ENCODE measurements at regions not wholly inside any gene's neighbourhood (a gene's known extent, or its start where the extent isn't known, plus 50 kb on each side); places are given as distances from the start of the nearest gene placed in this dataset.
"Not testable (repeated sequence)": the region's sequence is repeated elsewhere in the genome, so short reads cannot be mapped to it uniquely, and the experiment has no call there.

DNA sequence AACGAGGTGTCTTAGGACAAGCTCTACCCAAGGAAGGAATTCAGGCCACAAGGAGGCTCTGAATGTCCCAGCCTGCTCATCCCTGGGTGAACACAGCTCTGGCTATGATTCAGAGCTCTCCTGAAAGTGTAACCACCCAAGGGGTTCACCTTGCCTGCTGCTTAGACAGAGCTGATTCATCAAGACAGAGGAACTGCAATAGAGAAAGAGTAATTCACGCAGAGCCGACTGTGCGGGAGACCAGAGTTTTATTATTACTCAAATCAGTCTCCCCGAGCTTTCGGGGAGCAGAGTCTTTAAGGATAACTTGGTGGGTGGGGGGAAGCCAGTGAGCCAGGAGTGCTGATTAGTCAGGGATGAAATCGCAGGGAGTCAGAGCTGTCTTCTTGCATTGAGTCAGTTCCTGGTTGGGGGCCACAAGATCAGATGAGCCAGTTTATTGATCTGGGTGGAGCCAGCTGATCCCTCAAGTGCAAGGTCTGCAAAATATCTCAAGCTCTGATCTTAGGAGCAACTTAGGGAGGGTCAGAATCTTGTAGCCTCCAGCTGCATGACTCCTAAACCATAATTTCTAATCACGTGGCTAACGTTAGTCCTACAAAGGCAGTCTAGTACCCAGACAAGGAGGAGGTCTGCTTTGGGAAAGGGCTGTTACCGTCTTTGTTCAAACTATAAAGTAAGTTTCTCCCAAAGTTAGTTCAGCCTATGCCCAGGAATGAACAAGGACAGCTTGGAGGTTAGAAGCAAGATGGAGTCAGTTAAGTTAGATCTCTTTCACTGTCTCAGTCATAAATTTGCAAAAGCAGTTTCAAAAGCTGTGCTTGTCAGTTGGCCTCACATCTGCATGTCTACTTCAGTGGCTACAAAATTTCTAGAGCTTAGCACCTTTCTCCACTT, 123.4 kb upstream of the DAPK1 start:
- peaks cover 74% of the 10 kb centered on the region for H3K4me1 ChIP-seq (replicated peaks)
- not testable (repeated sequence) for H3K27me3 ChIP-seq (replicated peaks); H3K9me3 ChIP-seq (replicated peaks); H3K4me3 ChIP-seq; H3K36me3 ChIP-seq
- DNase-seq (ENCODE audit: low read depth in 1 of 2, low spot score in 2 of 2): peak; percentile 75 to 83
- peak overlapping the region; percentile 93 for H3K27ac ChIP-seq

DNA sequence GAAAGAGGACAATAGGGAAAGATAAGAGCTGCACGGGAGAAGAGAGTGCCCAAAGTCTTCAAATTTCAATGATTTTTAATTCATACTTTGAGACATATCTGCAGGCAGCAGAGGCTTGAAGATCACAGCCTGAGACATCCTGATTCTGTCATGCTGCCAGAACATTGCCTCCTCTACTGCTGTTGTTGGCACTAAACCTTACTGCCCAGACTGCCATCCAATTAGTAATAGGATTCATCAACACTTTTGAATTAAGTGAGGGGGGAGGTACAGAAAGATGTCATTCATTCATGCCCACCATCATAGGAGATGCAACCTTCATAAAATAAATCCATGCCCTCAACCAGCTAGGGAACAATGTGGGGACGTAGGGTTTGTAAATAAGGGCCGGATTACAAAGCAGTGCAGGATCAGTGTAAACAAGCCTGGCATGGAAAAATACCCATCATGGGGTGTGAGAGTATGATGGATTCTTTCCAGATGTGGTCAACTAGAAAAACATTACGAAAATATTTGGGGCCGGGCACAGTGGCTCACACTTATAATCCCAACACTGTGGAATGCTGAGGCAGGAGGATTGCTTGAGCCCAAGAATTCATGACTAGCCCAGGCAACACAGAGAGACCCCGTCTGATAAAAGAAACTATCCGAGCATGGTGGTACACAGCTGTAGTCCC, 122.1 kb upstream of the DAPK1 start:
- peak; percentile 88 to 95 for DNase-seq (ENCODE audit: low read depth in 1 of 2, low spot score in 2 of 2)
- Histone ChIP-seq H3K9me3 (replicated peaks) (peaks cover 7% of the 10 kb centered on the region; the same call in 1 of the 2 replicates), H3K36me3 (no peaks in the 10 kb centered on the region), H3K4me1 (replicated peaks) (peaks cover 65% of the 10 kb centered on the region), H3K4me3 (no peak overlapping the region), H3K27me3 (replicated peaks) (no peaks in the 10 kb centered on the region), H3K27ac (peak overlapping the region; percentile 93)

DNA sequence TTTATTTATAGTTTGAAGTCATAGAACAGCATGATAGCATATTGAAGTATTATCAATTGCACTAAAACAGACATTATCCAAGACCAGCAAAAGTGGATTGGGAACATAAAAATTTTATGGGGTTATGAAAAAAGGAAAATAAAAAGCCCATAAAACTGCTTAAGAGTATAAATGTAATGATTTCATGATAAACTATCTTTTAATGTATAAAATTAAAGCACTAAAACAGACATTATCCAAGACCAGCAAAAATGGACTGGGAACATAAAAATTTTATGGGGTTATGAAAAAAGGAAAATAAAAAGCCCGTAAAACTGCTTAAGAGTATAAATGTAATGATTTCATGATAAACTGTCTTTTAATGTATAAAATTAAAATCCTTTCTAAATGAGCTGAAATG, 119.0 kb upstream of the DAPK1 start:
- peaks cover 61% of the 10 kb centered on the region for H3K4me1 ChIP-seq (replicated peaks)
- no peak overlapping the region for H3K27ac ChIP-seq
- no peak for DNase-seq (ENCODE audit: low read depth in 1 of 2, low spot score in 2 of 2)
- H3K9me3 ChIP-seq (replicated peaks): peaks cover 7% of the 10 kb centered on the region; the same call in 1 of the 2 replicates
- H3K4me3 ChIP-seq: no peak overlapping the region
- H3K27me3 ChIP-seq (replicated peaks): no peaks in the 10 kb centered on the region
- no peaks in the 10 kb centered on the region for H3K36me3 ChIP-seq

DNA sequence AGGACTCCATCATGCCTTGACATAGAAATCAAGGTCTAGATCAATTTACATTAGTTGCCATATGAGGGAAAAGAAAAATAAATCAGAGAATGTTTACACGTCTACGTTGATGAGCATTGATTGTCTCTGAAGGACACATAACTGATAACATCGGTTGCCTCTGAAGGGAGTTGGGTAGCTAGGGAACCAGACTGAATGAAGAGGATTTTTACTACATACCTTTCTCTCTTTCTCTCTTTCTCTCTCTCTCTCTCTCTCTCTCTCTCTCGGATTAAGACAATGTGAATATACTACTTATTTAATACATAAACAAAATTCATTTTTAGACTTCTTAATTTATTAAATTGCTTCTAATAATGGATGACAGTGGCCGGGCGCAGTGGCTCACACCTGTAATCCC, 118.4 kb upstream of the DAPK1 start:
- no peak for DNase-seq (ENCODE audit: low read depth in 1 of 2, low spot score in 2 of 2)
- no peak overlapping the region for H3K4me3 ChIP-seq
- H3K27me3 ChIP-seq (replicated peaks): no peaks in the 10 kb centered on the region
- peaks cover 61% of the 10 kb centered on the region for H3K4me1 ChIP-seq (replicated peaks)
- H3K36me3 ChIP-seq: no peaks in the 10 kb centered on the region
- peaks cover 7% of the 10 kb centered on the region; the same call in 1 of the 2 replicates for H3K9me3 ChIP-seq (replicated peaks)
- no peak overlapping the region for H3K27ac ChIP-seq

DNA sequence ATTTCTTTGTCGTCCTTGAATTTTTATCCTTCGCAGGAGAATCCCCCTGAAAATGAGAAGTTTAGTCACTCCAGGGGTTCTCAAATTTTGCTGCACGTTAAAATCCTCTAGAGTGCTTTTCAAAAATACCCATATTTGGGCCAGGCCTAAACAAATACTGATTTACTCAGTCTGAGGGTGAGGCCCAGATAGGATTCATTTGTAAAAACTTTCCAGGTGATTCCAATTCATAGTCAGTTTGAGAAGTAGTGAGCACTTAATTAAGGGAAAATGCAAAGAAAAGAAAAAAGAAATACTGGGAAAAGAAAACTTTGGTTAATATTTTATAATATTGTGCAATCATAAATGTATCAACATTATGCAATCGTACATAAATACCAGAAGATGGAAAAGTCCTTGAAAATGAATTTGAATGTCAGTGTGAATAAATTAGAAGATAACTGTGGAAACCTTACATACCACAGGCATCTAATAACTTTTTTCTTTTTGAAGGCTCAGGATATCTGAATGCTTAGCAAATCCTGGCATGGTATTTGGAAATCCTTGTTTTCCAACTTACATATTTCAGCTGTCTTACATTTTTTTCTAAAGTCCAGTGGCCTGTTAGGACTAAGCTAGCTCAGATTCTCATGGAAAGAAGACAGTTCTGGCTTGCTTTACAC, 116.5 kb upstream of the DAPK1 start:
- 0 out of 2 replicates have a peak, but pooled peaks cover 2% of the 10 kb centered on the region for H3K9me3 ChIP-seq (replicated peaks)
- H3K4me1 ChIP-seq (replicated peaks): peaks cover 53% of the 10 kb centered on the region
- H3K27me3 ChIP-seq (replicated peaks): no peaks in the 10 kb centered on the region
- peak overlapping the region; percentile 71 for H3K27ac ChIP-seq
- H3K36me3 ChIP-seq: no peaks in the 10 kb centered on the region
- no peak overlapping the region for H3K4me3 ChIP-seq
- DNase-seq (ENCODE audit: low read depth in 1 of 2, low spot score in 2 of 2): no peak

DNA sequence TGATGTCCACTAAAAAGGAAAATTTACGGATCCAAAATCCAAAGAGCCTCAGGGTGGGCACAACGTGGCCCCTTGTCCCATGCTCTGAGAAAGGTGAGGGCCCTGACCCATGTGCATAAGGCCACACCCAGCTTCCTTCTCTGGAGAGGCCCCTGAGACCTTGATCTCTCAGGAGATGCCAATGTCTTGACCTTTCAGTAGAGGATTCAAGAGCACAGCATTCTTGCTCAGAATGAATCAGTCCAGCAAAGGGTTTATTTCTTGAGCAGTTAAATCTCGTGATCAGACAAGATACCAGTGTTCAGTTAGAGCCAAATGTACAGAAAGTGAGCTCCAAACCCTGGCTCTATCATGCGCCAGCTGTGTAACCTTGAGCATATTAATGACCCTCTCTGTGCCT, 115.9 kb upstream of the DAPK1 start:
- no peak for DNase-seq (ENCODE audit: low read depth in 1 of 2, low spot score in 2 of 2)
- Histone ChIP-seq H3K4me3 (no peak overlapping the region), H3K27ac (peak overlapping the region; percentile 71), H3K9me3 (replicated peaks) (no peaks in the 10 kb centered on the region), H3K36me3 (no peaks in the 10 kb centered on the region), H3K27me3 (replicated peaks) (no peaks in the 10 kb centered on the region), H3K4me1 (replicated peaks) (peaks cover 53% of the 10 kb centered on the region)

DNA sequence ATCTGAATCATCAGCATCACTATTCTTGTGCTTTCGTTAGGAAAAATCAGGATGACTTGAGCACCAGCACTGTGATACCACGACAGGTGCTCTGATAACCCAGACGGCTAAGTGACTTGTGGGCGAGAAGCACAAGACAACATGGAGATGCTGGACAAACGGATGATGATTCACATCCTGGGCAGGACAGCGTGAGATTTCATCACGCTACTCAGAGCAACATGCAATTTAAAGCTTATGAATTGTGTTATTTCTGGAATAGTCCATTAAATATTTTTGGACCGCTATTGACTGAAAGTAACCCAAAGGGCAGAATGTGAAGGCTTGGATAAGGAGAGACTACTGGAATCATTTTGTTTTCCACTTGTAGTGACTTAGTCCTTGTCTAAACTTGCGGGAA, 114.8 kb upstream of the DAPK1 start:
- no peak for DNase-seq (ENCODE audit: low read depth in 1 of 2, low spot score in 2 of 2)
- no peaks in the 10 kb centered on the region for H3K9me3 ChIP-seq (replicated peaks)
- peaks cover 60% of the 10 kb centered on the region for H3K4me1 ChIP-seq (replicated peaks)
- no peaks in the 10 kb centered on the region for H3K36me3 ChIP-seq
- no peaks in the 10 kb centered on the region for H3K27me3 ChIP-seq (replicated peaks)
- H3K27ac ChIP-seq: peak overlapping the region; percentile 71
- H3K4me3 ChIP-seq: no peak overlapping the region

DNA sequence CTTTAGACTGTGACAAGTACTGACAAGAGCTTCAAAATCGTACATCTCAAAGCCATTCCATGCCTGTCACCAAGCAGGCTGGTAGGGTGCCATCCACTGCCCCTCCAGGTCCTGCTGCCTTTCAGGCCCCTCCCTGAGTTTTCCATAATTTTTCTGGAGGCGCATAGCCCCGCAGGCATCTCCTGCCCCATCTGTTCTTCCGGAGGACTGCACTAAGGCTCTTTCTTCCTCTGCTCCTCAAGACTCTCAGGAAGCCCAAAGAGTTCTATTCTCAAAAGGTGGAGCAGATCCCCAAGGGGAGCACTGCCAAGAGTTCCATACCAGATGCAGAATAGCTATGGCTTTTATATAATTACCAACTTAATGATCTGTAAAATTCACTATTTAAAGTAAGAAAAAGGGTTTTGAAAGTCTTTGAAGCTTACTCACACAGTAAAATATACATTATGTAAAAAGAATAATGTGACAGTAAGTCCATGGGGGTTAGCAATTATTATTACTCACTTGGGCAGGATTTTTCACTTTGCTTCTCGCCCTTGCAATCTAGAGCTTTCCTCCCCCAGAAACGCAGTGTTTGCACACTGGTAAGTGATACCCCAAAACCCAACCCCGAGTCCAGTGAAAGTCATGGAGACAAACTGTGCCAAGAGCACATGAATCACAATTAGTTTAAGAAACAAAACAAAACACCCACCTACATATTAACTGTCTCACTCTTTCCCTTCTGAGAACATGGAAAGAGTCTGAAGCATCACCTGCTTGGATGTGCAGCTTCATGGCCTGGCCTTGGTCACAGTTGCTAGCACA, 114.1 kb upstream of the DAPK1 start:
- DNase-seq (ENCODE audit: low read depth in 1 of 2, low spot score in 2 of 2): no peak
- peak overlapping the region; percentile 71 for H3K27ac ChIP-seq
- no peak overlapping the region for H3K4me3 ChIP-seq
- H3K9me3 ChIP-seq (replicated peaks): no peaks in the 10 kb centered on the region
- H3K36me3 ChIP-seq: no peaks in the 10 kb centered on the region
- H3K27me3 ChIP-seq (replicated peaks): no peaks in the 10 kb centered on the region
- H3K4me1 ChIP-seq (replicated peaks): peaks cover 67% of the 10 kb centered on the region

DNA sequence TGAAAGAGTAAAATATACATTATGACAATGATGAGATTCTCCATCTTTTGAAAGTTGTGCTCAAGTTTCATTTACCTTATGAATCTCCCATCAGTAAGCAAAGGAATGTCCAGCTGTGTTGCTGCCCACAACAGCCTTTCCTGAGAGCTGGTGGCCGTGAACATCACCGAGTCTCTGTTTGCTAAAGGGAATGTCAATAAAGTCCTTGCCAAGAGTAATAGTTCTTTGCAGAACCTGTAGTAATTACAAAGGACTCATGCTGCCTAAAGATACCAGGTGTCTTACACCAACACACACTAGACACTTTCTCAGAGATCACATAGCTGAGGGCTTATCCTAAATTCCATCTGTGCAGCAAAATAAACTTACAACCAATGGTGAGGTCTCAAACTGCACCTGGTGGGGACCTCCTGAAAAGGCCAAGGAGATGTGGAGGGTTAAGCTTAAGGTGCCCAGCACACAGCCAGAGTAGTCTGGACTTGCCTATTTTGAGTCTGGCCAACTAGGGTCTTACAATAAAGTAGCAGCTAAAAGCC, 111.1 kb upstream of the DAPK1 start:
- Histone ChIP-seq H3K36me3 (no peaks in the 10 kb centered on the region), H3K27ac (peak overlapping the region; percentile 100), H3K27me3 (replicated peaks) (no peaks in the 10 kb centered on the region), H3K4me1 (replicated peaks) (peaks cover 78% of the 10 kb centered on the region), H3K4me3 (no peak overlapping the region), H3K9me3 (replicated peaks) (no peaks in the 10 kb centered on the region)
- DNase-seq (ENCODE audit: low read depth in 1 of 2, low spot score in 2 of 2): peak in 1 of 2 experiments; percentile 53

DNA sequence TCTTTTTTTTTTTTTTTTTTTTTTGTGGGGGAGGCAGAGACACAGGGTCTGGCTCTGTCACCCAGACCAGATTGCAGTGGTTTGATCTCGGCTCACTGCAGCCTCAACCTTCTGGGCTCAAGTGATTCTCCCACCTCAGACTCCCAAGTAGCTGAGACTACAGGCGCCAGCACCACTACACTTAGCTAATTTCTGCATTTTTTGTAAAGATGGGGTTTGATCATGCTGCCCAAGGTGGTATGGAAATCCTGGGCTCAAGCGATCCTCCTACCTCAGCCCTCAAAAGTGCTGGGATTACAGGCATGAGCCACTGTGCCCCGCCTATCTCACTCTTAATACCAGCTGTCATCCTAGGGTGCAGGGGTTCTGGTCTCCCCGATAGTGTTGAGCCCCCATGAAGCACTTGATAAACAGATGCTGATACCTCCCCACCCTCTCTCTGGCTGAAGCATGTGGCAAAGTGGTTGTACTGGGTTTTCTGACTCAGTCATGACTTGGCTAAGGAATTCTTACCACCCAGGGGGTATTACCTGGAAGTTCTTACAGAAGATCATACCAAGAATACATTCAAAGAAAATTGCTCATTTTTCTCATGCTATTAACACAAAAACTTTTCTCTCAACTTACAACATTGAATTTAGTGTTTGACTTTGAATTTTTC, 110.2 kb upstream of the DAPK1 start:
- no peak overlapping the region for H3K4me3 ChIP-seq
- peak; percentile 84 to 96 for DNase-seq (ENCODE audit: low read depth in 1 of 2, low spot score in 2 of 2)
- no peaks in the 10 kb centered on the region for H3K27me3 ChIP-seq (replicated peaks)
- peak overlapping the region; percentile 100 for H3K27ac ChIP-seq
- no peaks in the 10 kb centered on the region for H3K36me3 ChIP-seq
- H3K4me1 ChIP-seq (replicated peaks): peaks cover 69% of the 10 kb centered on the region
- no peaks in the 10 kb centered on the region for H3K9me3 ChIP-seq (replicated peaks)

DNA sequence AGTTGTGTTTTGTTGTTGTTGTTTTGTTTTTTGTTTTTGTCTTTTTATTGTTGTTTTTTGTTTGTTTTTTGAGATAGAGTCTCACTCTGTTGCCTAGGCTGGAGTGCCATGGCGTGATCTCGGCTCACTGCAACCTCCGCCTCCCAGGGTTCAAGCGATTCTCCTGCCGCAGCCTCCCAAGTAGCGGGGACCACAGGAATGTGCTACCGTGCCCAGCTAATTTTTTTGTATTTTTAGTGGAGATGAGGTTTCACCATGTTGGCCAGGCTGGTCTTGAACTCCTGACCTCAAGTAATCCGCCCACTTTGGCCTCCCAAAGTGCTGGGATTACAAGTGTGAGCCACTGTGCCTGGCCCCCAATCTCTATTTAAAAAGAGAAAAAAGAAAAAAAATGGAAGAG, 109.0 kb upstream of the DAPK1 start:
- H3K4me3 ChIP-seq; H3K9me3 ChIP-seq (replicated peaks); H3K36me3 ChIP-seq; H3K27me3 ChIP-seq (replicated peaks): not testable (repeated sequence)
- Histone ChIP-seq H3K27ac (peak overlapping the region; percentile 100), H3K4me1 (replicated peaks) (peaks cover 57% of the 10 kb centered on the region)
- DNase-seq (ENCODE audit: low read depth in 1 of 2, low spot score in 2 of 2): peak; percentile 87 to 88

DNA sequence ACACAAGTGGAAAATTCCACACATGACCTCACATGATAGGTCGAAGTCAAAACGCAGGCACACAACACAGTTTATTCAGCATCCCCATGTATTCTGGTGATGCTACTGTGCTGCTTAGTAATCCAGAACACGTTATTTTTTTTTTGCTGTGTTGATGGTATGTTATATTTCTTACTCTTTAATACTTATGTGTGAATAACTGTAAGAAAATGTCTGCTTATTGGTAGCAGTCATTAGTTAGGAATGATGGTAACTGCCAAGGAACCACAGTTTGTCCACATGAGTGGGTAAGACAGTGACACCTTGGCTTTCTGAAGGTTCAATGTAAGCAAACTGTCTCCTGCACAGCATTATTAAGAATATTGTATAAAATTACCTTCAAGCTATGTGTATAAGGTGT, 107.7 kb upstream of the DAPK1 start:
- H3K9me3 ChIP-seq (replicated peaks): no peaks in the 10 kb centered on the region
- peaks cover 49% of the 10 kb centered on the region for H3K4me1 ChIP-seq (replicated peaks)
- no peak overlapping the region for H3K4me3 ChIP-seq
- DNase-seq (ENCODE audit: low read depth in 1 of 2, low spot score in 2 of 2): no peak
- no peaks in the 10 kb centered on the region for H3K27me3 ChIP-seq (replicated peaks)
- H3K27ac ChIP-seq: peak overlapping the region; percentile 100
- H3K36me3 ChIP-seq: no peaks in the 10 kb centered on the region

DNA sequence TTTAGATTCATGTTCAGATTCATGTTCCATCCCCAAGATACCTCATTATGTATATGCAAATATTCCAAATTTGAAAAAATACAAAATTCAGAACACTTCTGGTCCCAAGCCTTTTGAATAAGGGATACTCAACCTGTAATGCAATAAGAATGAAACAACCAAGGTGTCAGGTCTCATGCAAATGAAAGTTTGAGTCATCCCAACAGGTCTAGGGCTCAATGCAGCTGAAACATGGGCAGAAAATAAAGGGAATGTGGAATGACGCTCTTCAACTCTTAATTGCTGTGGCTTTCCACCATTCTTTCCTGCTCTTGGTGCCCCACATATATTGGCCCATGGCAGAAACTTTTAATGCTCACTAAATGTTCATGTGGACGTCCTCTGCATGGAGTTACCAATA, 107.3 kb upstream of the DAPK1 start:
- H3K27ac ChIP-seq: peak overlapping the region; percentile 100
- H3K4me1 ChIP-seq (replicated peaks): peaks cover 47% of the 10 kb centered on the region
- no peaks in the 10 kb centered on the region for H3K27me3 ChIP-seq (replicated peaks)
- no peak for DNase-seq (ENCODE audit: low read depth in 1 of 2, low spot score in 2 of 2)
- no peaks in the 10 kb centered on the region for H3K9me3 ChIP-seq (replicated peaks)
- H3K4me3 ChIP-seq: no peak overlapping the region
- H3K36me3 ChIP-seq: no peaks in the 10 kb centered on the region
